GM18868 (cell line): ENCODE measurements at regions not wholly inside any gene's neighbourhood (a gene's known extent, or its start where the extent isn't known, plus 50 kb on each side); places are given as distances from the start of the nearest gene placed in this dataset.

Source experiments
- ATAC-seq: cut with Tn5 transposase; IDR thresholded peaks from one replicate; pipeline ENCODE4 v1.9.1; 2021; ENCODE audit warnings: mild to moderate bottlenecking, moderate library complexity; ENCODE audit not compliant: unreplicated experiment

DNA sequence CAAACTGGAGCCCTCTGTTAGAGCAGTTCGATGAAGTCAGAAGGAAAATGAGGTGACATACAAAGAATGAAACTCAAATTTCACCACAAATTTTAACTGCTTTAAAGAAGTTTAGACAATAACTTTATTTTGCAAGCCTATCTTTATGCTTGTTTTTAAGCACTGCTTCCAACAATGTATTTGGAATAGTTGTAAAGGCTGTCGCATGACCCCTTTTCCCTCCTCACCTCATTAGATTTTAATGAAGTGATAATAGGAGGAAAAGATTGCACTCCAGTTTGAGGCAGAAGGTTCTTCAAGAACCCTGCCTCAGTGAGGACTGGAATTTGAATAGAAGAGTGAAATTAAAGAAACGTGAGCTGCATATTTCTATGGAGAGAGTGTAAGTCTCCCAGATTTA lies 386.1 kb upstream of the NR3C2 start:
- ATAC-seq: no peak

GRCh38 chr4:148827781-148828180 lies 385.6 kb upstream of the NR3C2 start:
- ATAC-seq: no peak

- no peak for ATAC-seq
Measured at GRCh38 chr4:148823419-148823769, 381.2 kb upstream of the NR3C2 start.

DNA sequence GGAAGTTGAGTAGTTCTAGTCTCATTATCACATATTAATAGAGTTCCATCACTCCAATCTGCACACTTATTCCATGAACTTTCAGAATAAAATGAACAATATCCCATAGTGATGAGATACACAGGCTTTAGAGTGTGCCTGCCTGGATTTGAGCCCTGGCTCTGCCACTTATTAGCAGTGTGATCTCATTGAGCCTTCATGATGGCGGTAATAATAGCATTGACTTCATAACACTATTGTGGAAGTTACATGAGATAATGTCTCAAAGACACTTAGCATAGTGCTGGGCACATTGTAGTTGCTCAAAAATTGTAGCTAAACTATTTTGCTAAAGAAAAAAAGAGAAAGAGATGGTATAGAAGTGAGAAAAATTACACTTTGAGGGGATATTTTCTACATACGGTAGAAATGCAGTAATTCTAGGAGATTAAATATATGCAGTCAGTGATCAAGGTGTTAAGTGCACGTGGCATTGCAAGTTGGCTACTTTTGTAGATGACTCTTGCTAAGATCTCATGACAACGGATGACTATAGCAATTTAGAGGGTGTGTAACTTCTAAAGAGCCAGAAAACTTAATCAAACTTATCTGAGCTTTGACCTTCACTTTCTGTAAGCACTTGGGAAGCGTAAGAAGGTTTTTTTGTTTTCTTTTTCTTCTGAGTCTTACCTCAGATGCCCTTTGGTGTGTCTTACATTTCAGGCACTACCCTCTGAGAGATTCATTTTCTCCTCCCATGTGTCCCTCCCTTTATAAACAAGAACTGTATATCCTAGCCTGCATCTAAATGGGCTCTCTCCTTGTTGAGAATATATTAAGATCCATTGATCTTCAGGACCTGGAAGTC lies 380.6 kb upstream of the NR3C2 start:
- ATAC-seq: no peak

DNA sequence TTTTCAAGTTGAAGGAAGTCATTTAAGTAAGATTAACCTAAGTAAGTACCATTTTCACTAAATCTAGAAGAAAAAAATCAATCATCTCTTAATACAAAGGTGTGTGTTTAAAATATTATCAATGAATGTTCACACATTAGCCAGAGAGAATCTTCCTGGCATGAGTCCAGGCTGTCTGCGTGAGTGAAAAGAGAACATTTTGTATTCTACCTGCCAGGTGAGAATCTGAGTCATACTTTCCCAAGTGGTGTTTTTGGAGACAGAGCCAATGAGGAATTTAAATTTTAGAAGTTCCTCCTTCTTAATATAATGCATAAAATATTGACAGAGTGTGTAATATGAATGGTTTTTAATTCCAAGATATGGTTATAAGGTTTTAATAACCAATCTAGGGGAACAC lies 371.8 kb upstream of the NR3C2 start:
- ATAC-seq: no peak

DNA sequence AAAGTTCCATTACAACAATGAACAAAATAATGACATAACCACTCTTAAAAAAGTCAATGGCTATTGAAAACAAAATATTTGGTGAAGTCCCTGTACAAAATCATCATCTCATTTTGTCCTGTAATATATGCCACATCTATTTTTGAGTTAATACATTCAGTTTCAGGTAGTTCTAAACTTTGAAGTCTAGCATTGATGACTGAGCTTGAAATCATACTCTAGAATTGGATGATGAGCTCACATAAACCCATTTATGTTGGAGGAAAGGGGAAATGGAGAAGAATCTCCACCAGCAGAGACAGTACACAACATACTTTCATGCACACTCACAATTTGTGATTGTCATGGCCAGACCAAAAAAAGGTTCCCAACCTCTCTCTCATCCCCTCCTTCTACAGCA lies 371.1 kb upstream of the NR3C2 start:
- ATAC-seq: no peak

- ATAC-seq: no peak
Measured at GRCh38 chr4:148812101-148812500, 369.9 kb upstream of the NR3C2 start.

- no peak for ATAC-seq
Measured at GRCh38 chr4:148810461-148810860, 368.2 kb upstream of the NR3C2 start.

- no peak for ATAC-seq
Measured at GRCh38 chr4:148808416-148808815, 366.2 kb upstream of the NR3C2 start.

- no peak for ATAC-seq
Measured at GRCh38 chr4:148800940-148801339, 358.7 kb upstream of the NR3C2 start.

DNA sequence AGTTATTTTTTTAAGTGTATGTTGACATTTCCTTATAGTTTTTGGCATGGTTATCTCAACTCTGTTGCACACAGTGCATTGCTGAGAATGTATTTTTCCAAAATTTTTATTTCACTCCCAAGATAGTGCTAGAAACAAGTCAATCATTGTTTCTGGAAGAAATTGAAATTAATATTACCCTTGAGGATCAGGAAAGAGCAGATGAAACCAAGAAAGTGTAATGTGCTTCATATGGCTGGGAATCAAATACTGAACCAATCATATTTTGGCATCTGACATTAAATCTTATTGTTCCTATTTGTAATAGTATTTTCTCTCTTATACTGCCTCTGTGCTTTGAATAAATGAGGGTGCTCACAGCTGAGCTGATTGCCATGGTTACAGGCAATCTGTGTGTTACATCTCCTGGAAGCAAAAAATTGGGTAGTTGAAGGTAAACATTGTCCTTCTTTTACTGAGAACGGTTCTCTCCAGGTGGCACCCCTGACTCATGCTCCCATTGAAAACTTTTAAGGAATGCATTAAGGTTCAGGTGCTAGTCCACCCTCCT lies 358.2 kb upstream of the NR3C2 start:
- no peak for ATAC-seq

GRCh38 chr4:148795156-148795864 lies 353.1 kb upstream of the NR3C2 start:
- no peak for ATAC-seq

DNA sequence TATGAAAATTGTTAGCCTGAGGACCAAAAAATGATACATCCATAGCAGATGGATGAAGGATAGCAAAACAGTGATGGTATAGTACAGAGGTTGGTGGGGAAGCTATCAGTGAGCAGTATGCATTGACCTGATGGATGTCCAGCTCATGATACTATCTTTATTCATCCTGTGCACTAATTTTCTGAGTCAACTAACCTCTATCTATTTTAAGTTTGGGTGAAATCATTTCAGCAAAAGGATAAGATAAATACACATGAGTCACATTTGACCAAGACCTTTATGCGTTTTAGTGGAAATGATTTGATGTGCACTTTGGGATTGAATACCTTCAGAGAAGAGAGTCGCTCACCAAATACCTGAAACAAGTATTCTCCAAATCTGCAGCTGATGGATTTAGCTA lies 351.0 kb upstream of the NR3C2 start:
- no peak for ATAC-seq

- no peak for ATAC-seq
Measured at GRCh38 chr4:148790691-148791090, 348.5 kb upstream of the NR3C2 start.

- no peak for ATAC-seq
Measured at GRCh38 chr4:148790246-148790645, 348.0 kb upstream of the NR3C2 start.

DNA sequence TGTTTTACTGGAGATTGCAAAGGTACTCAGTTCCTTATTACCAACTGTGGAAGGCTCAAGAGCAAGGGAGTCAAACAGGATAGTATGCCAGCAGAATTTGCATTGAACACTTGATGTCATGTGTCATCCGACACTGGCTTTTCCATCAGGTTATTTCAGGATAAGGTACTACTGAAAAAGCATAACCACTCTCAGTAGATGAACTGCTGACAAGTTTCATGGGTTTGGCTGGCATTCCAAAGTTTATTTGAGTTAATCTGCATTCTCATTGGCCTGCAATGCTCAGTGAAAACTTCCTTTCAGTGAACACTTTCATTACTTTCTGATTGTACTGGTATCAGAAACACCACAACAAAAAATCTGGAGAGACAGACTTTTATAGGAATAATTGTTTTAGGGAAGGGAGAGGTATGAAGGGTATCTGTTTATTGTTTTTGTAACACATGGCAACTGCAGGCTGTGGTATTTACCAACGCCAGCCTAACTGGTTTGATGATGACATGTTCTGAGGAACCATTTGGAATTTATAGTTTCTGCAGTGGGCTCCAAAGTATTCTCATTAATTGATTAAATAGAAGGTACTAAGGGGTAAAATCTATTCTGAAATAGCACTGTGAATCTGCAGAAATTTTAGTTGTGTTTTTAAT lies 345.7 kb upstream of the NR3C2 start:
- ATAC-seq: no peak

- no peak for ATAC-seq
Measured at GRCh38 chr4:148787285-148787684, 345.1 kb upstream of the NR3C2 start.

DNA sequence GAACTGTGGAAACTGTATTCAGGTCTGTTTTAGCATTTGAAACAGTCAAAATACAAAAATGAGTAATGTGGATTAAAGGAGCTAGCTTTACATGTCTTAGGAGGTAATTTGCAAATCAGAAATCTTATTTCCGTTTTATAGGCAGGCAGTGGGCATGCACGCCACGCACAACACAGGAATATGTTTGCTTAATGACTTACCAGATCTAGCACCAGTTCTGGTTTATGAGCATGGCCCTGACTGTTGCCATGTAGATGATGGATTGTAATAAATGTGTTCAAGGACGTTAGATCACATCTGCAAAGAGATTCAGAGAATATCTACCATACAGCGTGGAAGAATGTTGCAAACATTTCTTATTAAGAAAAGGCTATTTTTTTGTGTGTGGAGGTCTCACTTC lies 344.5 kb upstream of the NR3C2 start:
- ATAC-seq: no peak

GRCh38 chr4:148782284-148782683 lies 340.1 kb upstream of the NR3C2 start:
- ATAC-seq: no peak

DNA sequence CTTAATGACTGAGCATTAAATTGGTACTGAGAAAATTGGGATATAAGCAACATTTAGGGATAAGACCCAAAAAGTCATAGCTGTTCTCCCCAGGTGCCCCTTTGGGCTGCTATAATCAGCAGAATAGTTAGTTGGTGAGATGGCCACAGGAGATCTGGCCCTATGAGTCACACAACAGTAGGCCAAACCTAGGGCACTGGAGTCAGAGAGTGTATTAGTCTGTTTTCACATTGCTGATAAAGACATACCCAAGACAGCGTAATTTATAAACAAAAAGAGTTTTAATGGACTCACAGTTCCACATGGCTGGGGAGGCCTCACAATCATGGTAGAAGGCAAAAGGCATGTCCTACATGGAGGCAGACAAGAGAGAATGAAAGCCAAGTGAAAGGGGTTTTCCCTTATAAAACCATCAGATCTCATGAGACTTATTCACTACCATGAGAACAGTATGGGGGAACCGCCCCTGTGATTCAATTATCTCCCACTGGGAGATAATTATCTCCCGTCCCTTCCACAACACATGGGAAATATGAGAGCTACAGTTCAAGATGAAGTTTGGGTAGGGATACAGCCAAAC lies 338.3 kb upstream of the NR3C2 start:
- ATAC-seq: no peak

DNA sequence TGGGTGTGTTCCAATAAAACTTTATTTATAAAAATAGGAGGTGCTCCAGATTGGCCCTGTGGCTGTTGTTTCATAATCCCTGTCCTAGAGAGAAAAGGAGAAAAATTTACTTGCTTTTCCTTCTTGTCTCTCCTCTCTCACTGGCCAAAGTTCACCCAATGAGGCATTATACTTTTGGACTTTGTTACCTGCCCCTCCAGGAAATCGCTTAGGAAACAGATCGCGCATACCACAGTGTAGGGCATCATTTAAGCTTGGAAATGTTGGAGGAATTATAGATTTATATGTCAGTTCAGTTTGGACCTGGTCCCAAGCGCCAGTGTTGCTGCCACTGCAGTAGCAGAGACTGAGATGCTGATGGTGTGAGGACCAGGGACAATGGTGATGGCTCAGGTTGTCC lies 337.6 kb upstream of the NR3C2 start:
- ATAC-seq: no peak
